ENCODE measurements at regions not wholly inside any gene's neighbourhood (a gene's known extent, or its start where the extent isn't known, plus 50 kb on each side); places are given as distances from the start of the nearest gene placed in this dataset.

- TF ChIP-seq ZNF274 (IDR thresholded peaks at IDR 0.05; ENCODE audit: low read depth, low read length) = no peak
- TF ChIP-seq YY1 (IDR thresholded peaks at IDR 0.05; ENCODE audit: insufficient read depth, insufficient read length) = no peak
Observed at GRCh38 chr4:100790836-100791615, 273.2 kb upstream of the EMCN start.

Data from NT2/D1 (cell line).